Spinal cord (tissue), 9 donors: ENCODE measurements at regions not wholly inside any gene's neighbourhood (a gene's known extent, or its start where the extent isn't known, plus 50 kb on each side); places are given as distances from the start of the nearest gene placed in this dataset.
"Not testable (repeated sequence)": the region's sequence is repeated elsewhere in the genome, so short reads cannot be mapped to it uniquely, and the experiment has no call there.

Source experiments
- DNase-seq, 6 donors: peaks; one replicate each; pipeline versions ENCODE4 v3.0.0 to v3.0.0-alpha.2; 2013 to 2015; ENCODE audit warnings: low spot score in 6 of 6, low read depth in 4 of 6
- H3K27ac ChIP-seq: one replicate; pipeline ENCODE4 v1.5.1; 2013; ENCODE audit warnings: low read depth, low read length, control low read depth
- H3K27me3 ChIP-seq: one replicate; pipeline ENCODE4 v1.6.1; 2013; ENCODE audit warnings: low read length; ENCODE audit not compliant: control insufficient read depth, insufficient read depth
- H3K36me3 ChIP-seq: one replicate; pipeline ENCODE4 v1.6.1; 2013; ENCODE audit warnings: low read length; ENCODE audit not compliant: control insufficient read depth, insufficient read depth
- H3K4me1 ChIP-seq: one replicate; pipeline ENCODE4 v1.6.1; 2013; ENCODE audit warnings: low read length; ENCODE audit not compliant: control insufficient read depth, insufficient read depth
- H3K4me3 ChIP-seq: one replicate; pipeline ENCODE4 v1.5.1; 2013; ENCODE audit warnings: low read depth, low read length, control low read depth
- H3K9me3 ChIP-seq: one replicate; pipeline ENCODE4 v1.6.1; 2013; ENCODE audit warnings: low read length; ENCODE audit not compliant: control insufficient read depth, insufficient read depth
- whole genome bisulfite sequencing: methylation state at CpG from one replicate; pipeline ENCODE4 v1.1.5; 2013; ENCODE audit warnings: missing lambda C conversion rate; ENCODE audit not compliant: insufficient coverage; 5-methylcytosine and 5-hydroxymethylcytosine counted together
- donor health status: healthy.

GRCh38 chr7:17582696-17583095 lies 284.2 kb downstream of the AHR start:
- not testable (repeated sequence) for H3K9me3 ChIP-seq, DNase-seq, H3K36me3 ChIP-seq, H3K27me3 ChIP-seq, H3K4me1 ChIP-seq, H3K27ac ChIP-seq, H3K4me3 ChIP-seq
- no CpG with 5 or more reads among the region's 2 CpGs for WGBS

GRCh38 chr7:17583786-17584185 lies 285.3 kb downstream of the AHR start:
- H3K9me3 ChIP-seq = no peaks in the 10 kb centered on the region
- WGBS = 100% methylated on average over 1 of the region's 1 CpG

GRCh38 chr7:17584822-17585221 lies 286.4 kb downstream of the AHR start:
- no peak overlapping the region for H3K4me3 ChIP-seq
- no peaks in the 10 kb centered on the region for H3K4me1 ChIP-seq
- H3K27me3 ChIP-seq = no peaks in the 10 kb centered on the region
- no peak for DNase-seq
- no peaks in the 10 kb centered on the region for H3K9me3 ChIP-seq
- H3K36me3 ChIP-seq = no peaks in the 10 kb centered on the region
- WGBS = no CpG with 5 or more reads among the region's 1 CpG
- no peak overlapping the region for H3K27ac ChIP-seq

More at GRCh38 chr7:17583786-17584185, 285.3 kb downstream of the AHR start:
- no peaks in the 10 kb centered on the region for H3K27me3 ChIP-seq
- no peak for DNase-seq
- H3K36me3 ChIP-seq = no peaks in the 10 kb centered on the region
- no peak overlapping the region for H3K27ac ChIP-seq
- H3K4me3 ChIP-seq = no peak overlapping the region
- H3K4me1 ChIP-seq = no peaks in the 10 kb centered on the region

- H3K9me3 ChIP-seq = no peaks in the 10 kb centered on the region
- no CpG with 5 or more reads among the region's 4 CpGs for WGBS
- no peaks in the 10 kb centered on the region for H3K27me3 ChIP-seq
- H3K27ac ChIP-seq = no peak overlapping the region
- no peak overlapping the region for H3K4me3 ChIP-seq
- H3K4me1 ChIP-seq = no peaks in the 10 kb centered on the region
- no peaks in the 10 kb centered on the region for H3K36me3 ChIP-seq
- DNase-seq = no peak
Measured at GRCh38 chr7:17586711-17587110, 288.3 kb downstream of the AHR start.

GRCh38 chr7:17588730-17589129 lies 290.3 kb downstream of the AHR start:
- H3K4me3 ChIP-seq = no peak overlapping the region
- no peaks in the 10 kb centered on the region for H3K27me3 ChIP-seq
- H3K36me3 ChIP-seq = no peaks in the 10 kb centered on the region
- no peak overlapping the region for H3K27ac ChIP-seq
- WGBS = no CpG with 5 or more reads among the region's 1 CpG
- no peaks in the 10 kb centered on the region for H3K4me1 ChIP-seq
- no peaks in the 10 kb centered on the region for H3K9me3 ChIP-seq
- no peak for DNase-seq

GRCh38 chr7:17589671-17590070 lies 291.2 kb downstream of the AHR start:
- DNase-seq = no peak
- no peaks in the 10 kb centered on the region for H3K4me1 ChIP-seq
- H3K27me3 ChIP-seq = no peaks in the 10 kb centered on the region
- 100% methylated on average over 1 of the region's 6 CpGs for WGBS
- no peaks in the 10 kb centered on the region for H3K9me3 ChIP-seq
- no peaks in the 10 kb centered on the region for H3K36me3 ChIP-seq
- H3K27ac ChIP-seq = no peak overlapping the region
- H3K4me3 ChIP-seq = no peak overlapping the region

- Histone ChIP-seq H3K27me3 (no peaks in the 10 kb centered on the region), H3K27ac (no peak overlapping the region), H3K36me3 (no peaks in the 10 kb centered on the region), H3K4me3 (no peak overlapping the region), H3K9me3 (no peaks in the 10 kb centered on the region), H3K4me1 (no peaks in the 10 kb centered on the region)
- no peak for DNase-seq
- WGBS = no CpG with 5 or more reads among the region's 2 CpGs
Measured at GRCh38 chr7:17590221-17590620, 291.8 kb downstream of the AHR start.

- Histone ChIP-seq H3K27me3 (no peaks in the 10 kb centered on the region), H3K36me3 (no peaks in the 10 kb centered on the region), H3K4me1 (no peaks in the 10 kb centered on the region), H3K27ac (no peak overlapping the region), H3K9me3 (no peaks in the 10 kb centered on the region), H3K4me3 (no peak overlapping the region)
- 40% methylated on average over 1 of the region's 1 CpG for WGBS
- peak in 2 of 6 donors; percentile 5 to 24 for DNase-seq
Measured at GRCh38 chr7:17593819-17594419, 295.5 kb downstream of the AHR start.

- no peaks in the 10 kb centered on the region for H3K4me1 ChIP-seq
- no CpG with 5 or more reads among the region's 1 CpG for WGBS
- H3K4me3 ChIP-seq = no peak overlapping the region
- no peaks in the 10 kb centered on the region for H3K9me3 ChIP-seq
- no peak overlapping the region for H3K27ac ChIP-seq
- H3K36me3 ChIP-seq = no peaks in the 10 kb centered on the region
- DNase-seq = no peak
- H3K27me3 ChIP-seq = no peaks in the 10 kb centered on the region
Measured at GRCh38 chr7:17595546-17595945, 297.1 kb downstream of the AHR start.

GRCh38 chr7:17598305-17598704 lies 299.9 kb downstream of the AHR start:
- no peaks in the 10 kb centered on the region for H3K27me3 ChIP-seq
- no peaks in the 10 kb centered on the region for H3K4me1 ChIP-seq
- no peak overlapping the region for H3K27ac ChIP-seq
- no peaks in the 10 kb centered on the region for H3K9me3 ChIP-seq
- no peak overlapping the region for H3K4me3 ChIP-seq
- WGBS = 0% methylated on average over 1 of the region's 3 CpGs
- no peaks in the 10 kb centered on the region for H3K36me3 ChIP-seq
- no peak for DNase-seq
